ENCODE measurements at regions not wholly inside any gene's neighbourhood (a gene's known extent, or its start where the extent isn't known, plus 50 kb on each side); places are given as distances from the start of the nearest gene placed in this dataset.

DNA sequence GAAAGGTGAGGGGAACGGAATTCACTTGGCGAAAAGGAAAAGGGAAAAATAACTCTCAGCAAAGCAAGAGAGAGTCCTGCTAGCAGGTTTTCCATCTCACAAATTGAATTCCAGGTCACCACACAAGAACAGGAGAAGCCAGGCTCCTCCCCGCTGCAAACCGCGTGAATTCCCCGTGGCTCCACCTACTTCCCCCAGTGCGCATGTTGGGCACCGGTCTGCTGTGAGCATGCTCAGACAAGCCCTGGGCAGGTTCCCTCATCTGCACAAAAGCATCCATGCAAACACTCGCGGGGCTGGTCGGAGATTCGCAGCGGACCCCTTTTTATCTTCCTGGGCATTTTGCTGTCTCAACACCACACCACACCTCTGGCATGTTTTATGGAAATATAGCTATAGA is 58.5 kb upstream of the S1PR3 start:
- DNase-seq, result peak in 1 of 2 experiments; percentile 2

GRCh38 chr9:88933607-88934379 is 57.5 kb upstream of the S1PR3 start:
- no peak for DNase-seq

GRCh38 chr9:88934876-88935535 is 56.3 kb upstream of the S1PR3 start:
- no peak for DNase-seq

DNA sequence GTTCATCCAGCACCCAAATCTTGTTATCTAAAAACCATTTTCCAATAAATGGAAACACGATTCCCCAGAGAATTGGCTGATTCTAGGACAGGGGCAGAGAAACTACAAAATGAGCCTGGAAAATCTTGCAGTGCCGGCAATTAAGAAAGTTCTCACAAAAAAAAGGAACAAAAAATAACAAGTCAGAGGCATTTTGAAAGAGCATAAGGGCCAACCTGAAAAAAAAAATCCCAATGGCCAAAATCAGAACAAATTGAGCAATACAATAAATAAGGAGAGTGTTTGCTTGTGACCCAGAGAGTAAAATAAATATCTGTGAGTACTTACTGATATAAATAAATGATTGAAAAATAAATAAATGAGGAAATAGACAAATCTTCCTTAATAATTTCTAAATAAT is 55.1 kb upstream of the S1PR3 start:
- DNase-seq, result no peak

DNA sequence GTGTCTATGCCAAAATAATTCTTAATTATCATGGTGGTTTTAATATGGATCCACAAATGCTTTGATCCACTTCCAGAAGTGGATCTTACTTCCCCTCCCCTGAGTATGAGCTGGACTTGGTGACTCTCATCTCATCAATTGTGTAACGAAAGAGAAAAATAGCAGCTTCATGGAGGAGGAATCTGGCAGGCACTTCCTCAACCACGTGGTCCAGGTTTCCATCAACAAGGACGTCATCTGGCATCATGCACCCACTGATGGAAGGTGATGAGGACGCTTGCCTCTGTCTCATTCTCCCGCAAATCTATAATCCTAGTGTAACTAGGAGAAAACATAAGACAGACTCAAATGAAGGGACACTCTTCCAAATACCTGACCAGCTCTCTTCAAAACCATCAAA is 54.6 kb upstream of the S1PR3 start:
- no peak for DNase-seq

DNA sequence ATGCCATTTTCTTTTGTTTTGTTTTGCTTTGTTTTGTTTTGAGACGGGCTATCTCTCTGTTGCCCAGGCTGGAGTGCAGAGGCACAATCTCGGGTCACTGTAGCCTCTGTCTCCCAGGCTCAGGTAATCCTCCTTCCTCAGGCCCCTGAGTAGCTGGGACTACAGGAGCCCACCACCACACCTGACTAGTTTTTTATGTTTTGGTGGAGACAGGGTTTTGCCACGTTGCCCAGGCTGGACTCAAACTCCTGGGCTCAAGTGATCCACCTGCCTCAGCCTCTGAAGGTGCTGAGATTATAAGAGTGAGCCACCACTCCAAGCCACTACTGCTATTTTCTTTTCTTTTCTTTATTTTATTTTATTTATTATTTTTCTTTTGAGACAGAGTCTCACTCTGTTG is 54.0 kb upstream of the S1PR3 start:
- no peak for DNase-seq

- DNase-seq, result no peak
Observed at GRCh38 chr9:88938189-88938588, 53.1 kb upstream of the S1PR3 start.

All from NCI-H446 (cell line).